ENCODE measurements at regions not wholly inside any gene's neighbourhood (a gene's known extent, or its start where the extent isn't known, plus 50 kb on each side); places are given as distances from the start of the nearest gene placed in this dataset.

DNA sequence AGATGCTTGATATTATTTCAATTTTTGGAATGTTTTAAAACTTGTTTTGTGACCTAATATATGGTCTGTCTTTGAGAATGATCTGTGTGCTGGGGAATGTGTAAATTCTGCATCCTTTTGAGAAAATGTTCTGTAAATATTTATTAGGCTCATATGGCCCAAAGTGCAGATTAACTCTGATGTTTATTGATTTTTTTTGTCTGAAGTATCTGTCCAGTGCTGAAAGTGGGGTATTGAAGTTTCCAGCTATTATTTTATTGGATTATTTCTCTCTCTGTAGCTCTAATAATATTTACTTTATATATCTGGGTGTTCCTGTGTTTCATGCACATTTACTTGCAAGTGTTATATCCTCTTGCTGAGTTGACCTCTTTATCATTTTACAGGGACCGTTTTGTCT, 1397.2 kb downstream of the PLA2G4A start:
- TF ChIP-seq, protein P1, sequence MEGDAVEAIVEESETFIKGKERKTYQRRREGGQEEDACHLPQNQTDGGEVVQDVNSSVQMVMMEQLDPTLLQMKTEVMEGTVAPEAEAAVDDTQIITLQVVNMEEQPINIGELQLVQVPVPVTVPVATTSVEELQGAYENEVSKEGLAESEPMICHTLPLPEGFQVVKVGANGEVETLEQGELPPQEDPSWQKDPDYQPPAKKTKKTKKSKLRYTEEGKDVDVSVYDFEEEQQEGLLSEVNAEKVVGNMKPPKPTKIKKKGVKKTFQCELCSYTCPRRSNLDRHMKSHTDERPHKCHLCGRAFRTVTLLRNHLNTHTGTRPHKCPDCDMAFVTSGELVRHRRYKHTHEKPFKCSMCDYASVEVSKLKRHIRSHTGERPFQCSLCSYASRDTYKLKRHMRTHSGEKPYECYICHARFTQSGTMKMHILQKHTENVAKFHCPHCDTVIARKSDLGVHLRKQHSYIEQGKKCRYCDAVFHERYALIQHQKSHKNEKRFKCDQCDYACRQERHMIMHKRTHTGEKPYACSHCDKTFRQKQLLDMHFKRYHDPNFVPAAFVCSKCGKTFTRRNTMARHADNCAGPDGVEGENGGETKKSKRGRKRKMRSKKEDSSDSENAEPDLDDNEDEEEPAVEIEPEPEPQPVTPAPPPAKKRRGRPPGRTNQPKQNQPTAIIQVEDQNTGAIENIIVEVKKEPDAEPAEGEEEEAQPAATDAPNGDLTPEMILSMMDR (IDR thresholded peaks at IDR 0.05; ENCODE audit: low read depth, low read length): no peak
- no peak for DNase-seq (ENCODE audit: extremely low read depth, low read depth)

DNA sequence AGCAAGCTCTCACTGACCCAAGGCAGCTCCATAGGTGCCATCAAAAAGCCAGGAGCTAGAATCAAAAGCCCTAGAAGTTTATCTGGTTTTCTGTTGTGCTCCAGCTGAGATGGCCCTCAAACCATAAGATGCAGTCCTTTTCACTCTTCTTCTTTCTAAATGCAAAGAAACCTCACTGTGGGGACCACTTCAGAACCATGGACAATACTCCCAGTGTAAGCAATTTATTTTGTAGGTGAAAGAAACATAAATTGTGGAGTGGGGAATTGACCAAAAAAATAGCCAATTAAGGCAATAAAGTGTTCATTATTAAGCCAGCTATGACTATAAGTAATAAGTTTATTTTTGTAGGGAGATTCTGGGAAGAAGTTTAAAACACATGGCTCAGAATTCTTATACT, 1399.9 kb downstream of the PLA2G4A start:
- TF ChIP-seq, protein P1 (IDR thresholded peaks at IDR 0.05; ENCODE audit: low read depth, low read length): no peak

DNA sequence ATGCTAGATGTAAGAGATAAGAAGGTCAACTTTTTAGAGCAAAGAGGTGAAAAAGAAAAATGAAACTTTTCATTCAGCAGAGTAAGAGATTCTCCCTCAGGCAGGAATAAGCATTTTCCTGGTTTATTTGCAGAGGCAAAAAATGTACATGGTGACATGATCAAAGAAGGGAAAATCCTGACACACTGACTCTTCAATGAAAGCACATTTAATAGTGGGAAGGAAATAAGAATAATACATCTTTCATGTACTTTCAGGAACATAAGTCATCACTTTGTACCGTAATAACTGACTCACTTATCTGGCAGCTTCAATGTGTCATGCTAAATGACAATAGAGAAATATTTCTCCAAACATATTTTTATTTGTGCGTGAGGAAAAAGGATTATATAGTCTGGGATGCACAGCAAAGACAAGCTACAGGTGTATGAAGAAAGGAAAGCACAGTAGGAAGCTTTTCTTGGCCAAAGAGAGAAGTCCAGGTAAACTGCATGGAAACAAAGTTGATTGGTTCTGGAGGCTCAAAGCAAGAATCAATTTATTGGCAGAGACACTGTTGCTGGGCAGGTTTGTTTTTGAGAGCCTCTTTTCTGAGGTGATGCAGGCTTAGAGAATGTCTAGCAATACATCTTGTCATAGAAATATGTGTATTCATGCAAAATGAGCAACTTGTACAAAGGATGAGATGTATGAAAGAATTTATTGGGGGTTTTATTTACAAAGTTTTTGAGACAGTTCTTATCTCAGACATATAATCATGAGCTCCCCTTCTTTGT, 1409.0 kb downstream of the PLA2G4A start:
- DNase-seq (ENCODE audit: extremely low read depth, low read depth): no peak

More for the DNA sequence above, 1399.9 kb downstream of the PLA2G4A start:
- DNase-seq (ENCODE audit: extremely low read depth, low read depth): no peak

DNA sequence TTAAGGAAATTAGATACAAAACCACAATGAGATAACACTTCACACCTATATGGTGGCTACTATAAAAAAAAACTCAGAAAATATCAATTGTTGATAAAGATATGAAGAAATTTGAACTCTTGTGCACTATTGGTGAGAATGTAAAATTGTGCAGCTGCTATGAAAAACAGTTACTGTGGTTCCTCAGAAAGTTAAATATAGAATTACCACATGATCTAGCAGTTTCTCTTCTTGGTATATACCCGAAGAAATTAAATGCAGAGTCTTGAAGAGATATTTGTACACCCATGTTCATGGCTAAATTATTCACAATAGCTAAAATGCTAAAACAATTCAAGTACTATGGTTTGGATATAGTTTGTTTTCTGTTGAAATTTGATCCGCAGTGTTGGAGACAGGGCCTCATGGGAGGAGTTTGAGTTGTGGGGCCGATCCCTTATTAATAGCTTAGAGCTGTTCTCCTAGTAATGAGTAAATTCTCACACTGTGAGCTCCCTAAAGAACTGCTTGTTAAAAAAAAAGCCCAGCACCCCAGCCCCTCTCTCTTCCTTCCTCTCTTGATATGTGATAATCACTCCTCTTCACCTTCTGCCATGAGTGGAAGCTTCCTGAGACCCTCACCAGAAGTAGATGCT, 1412.1 kb downstream of the PLA2G4A start:
- DNase-seq (ENCODE audit: extremely low read depth, low read depth): no peak
- TF ChIP-seq, protein P1 (IDR thresholded peaks at IDR 0.05; ENCODE audit: low read depth, low read length): no peak

More for the DNA sequence above, 1409.0 kb downstream of the PLA2G4A start:
- TF ChIP-seq, protein P1 (IDR thresholded peaks at IDR 0.05; ENCODE audit: low read depth, low read length): no peak

DNA sequence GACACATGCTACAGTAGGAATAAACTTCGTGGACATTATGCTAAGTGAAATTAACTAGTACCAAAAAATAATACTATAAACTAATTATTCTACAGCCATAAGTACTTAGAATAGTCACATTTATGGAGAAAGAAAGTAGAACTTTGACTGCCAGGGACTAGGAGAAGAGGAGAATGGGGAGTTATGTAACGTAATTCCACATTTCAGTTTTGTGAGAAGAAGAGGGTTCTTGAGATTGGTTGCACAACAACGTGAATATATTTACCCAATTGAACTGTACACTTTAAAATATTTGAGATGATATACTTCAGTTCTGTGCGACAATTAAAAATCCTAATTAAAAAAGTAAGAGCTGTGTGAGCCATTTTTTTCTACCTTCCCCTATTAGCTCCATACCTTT, 1412.9 kb downstream of the PLA2G4A start:
- TF ChIP-seq, protein P1 (IDR thresholded peaks at IDR 0.05; ENCODE audit: low read depth, low read length): no peak
- no peak for DNase-seq (ENCODE audit: extremely low read depth, low read depth)

DNA sequence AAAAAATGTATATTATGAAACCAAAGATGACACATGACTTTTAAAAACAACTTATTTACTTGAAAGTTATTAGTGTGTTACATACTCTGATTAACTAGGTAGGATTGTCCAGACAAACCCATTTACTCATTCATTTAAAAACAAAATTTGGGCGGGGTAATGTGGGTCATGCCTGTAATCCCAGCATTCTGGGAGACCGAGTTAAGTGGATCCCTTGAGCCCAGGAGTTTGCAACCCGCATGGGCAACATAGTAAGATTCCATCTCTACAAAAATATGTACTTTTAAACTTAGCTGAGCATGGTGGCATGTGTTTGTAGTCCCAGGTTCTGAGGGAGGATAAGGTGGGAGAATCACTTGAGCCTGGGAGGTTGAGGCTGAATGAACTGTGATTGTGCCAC, 1414.7 kb downstream of the PLA2G4A start:
- DNase-seq (ENCODE audit: extremely low read depth, low read depth): no peak
- TF ChIP-seq, protein P1 (IDR thresholded peaks at IDR 0.05; ENCODE audit: low read depth, low read length): no peak

DNA sequence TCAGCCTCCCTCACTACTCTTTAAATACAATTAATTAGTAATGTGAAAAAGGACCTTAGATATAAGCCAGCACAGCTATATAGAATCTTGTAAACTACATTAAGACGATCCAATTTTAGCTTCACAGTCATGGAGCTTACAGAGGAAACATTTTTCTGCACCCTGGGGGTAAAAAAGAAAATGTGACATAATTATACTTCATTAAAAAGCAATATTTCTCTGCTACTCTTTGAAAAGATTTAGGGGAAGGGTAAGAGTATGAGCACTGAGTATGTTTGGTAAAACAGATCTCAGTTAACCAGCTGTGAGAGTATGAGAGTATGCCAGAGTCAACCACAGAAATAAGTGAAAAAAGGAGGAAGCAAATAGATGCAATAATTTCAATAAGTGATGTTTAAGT, 1415.9 kb downstream of the PLA2G4A start:
- no peak for DNase-seq (ENCODE audit: extremely low read depth, low read depth)
- TF ChIP-seq, protein P1 (IDR thresholded peaks at IDR 0.05; ENCODE audit: low read depth, low read length): no peak
